ENCODE measurements at regions not wholly inside any gene's neighbourhood (a gene's known extent, or its start where the extent isn't known, plus 50 kb on each side); places are given as distances from the start of the nearest gene placed in this dataset.

DNA sequence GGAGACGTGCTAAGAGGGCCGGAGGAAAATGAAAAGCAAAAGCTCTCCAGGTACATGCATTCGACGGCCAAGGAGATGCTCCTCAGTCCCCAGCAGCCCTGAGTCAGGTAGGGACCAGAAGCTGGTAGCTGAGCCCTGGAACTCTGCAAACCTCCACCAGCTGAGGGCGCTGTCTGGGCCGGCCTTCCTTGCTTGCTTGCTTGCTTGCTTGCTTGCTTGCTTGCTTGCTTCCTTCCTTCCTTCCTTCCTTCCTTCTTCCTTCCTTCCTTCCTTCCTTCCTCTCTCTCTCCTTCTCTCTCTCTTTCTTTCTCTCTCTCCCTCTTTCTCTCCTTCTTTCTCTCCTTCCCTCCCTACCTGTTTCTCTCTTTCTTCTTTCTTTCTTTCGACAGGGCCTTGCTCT lies 94.6 kb upstream of the RASGRF1 start:
- DNase-seq: no peak

DNA sequence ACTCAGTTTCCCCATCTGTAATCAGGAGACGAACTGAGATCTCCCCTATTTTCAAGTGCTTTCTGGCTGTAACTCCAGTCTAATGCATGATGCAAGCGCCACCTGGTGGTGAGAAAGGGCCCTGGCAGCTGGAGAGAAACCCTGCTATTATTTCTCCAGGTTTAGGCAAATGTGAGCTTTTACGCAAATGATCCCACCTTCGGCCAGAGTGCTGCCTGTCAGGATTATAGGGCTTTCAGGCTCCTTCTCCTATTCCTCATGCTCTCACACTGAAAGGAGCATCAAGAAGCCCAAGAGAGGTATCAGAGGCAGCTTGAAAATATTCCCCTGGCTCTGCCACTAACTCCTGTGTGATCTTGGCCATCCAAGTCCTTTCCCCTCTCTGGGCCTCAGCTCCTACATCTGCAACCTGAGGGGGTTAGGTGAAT lies 93.9 kb upstream of the RASGRF1 start:
- no peak for DNase-seq

DNA sequence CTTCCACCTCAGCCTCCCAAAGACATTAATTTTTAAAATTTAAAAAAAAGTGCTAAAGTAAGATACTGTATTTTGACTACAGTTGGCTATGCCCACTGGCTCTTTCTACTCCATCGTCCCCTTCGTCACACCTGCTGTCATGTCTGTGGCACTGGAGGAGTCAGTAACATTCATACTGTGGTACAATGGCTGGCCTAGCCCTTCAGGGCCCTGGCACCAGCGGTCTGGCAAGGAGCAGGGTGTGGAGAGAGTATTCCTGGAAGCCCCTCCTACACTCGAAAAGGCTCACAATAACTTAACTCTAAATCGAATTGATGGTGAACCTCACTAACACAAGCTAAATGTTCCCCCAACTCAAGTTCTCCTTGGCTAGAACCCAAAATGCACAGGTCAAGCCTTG lies 89.7 kb upstream of the RASGRF1 start:
- DNase-seq: no peak

DNA sequence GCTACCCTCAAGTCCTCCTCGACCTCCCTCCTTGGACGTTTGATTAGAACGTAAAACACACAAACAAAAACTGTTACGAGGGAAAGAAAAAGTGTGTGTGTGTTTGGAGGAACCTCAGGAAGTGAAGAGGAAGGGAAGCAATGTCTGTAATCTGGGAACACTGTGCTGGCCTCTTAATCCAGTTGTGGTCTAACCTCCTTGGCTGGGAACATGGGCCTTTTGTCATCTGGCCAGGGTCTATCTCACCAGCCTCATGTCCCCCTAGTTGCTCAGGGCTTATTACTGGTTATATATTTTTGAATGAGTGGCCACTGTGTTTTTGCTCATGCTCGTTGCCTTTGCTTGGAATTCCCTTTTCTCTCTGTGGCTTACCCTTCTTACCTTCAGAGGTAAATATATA lies 89.0 kb upstream of the RASGRF1 start:
- DNase-seq: no peak

DNA sequence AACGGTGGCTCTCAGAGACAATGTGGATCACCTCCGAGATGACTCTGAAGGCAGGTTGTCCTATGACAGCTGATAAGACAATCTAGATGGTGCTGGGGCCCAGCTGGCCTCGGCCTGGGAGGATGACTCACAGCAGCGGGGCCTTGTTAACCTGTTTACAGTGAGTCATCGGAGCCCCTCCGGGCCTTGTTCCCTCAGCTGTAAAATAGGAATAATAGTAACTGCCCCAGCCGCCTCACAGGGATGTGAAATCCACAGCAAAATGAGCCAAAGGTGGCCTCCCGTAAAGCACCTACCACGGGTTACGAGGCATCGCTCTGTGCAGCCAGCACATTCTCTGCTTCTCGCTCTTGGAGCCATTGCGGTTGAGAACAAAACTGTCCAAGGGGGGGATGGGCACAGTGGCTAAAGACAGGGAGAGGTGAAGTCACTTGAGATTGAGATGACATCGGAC lies 88.6 kb upstream of the RASGRF1 start:
- no peak for DNase-seq

DNA sequence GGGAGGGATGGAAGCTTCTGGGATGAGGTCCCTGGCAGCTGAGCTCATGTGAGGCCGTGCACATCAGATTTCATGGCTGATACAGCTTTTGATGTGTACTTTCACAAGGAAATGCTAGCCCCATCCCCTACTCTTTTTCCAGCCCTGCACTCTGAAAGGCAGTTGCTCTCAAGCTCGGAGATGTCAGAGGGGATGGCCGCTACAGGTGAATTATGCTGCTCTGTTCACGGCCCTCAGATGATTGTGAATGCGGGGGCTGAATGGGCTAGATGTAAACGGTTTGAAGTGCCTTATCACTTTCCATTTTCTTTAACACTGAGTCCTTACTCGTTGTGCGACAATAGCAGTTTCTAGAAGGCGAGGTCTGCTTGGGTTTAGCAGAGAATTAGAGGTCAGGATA lies 88.0 kb upstream of the RASGRF1 start:
- DNase-seq: no peak

DNA sequence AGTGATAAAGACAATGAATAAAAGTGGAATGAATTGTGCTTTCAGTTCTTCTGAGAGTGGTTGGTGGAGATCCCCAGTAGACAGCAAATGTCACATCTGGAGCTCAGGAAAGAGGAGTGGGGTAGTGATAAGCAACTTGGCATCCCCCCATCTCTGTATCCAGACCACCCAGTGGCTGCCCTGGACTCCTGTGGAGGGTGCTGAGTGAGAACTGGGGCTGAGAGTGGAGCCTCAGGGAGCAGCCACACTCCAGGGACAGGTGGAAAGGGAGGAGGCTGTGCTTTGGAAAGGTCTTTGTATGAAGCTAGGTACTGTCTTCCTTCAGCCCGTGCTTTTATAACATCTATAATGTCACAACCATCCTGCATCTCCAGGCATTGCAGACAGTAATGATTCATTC lies 85.6 kb upstream of the RASGRF1 start:
- no peak for DNase-seq

DNA sequence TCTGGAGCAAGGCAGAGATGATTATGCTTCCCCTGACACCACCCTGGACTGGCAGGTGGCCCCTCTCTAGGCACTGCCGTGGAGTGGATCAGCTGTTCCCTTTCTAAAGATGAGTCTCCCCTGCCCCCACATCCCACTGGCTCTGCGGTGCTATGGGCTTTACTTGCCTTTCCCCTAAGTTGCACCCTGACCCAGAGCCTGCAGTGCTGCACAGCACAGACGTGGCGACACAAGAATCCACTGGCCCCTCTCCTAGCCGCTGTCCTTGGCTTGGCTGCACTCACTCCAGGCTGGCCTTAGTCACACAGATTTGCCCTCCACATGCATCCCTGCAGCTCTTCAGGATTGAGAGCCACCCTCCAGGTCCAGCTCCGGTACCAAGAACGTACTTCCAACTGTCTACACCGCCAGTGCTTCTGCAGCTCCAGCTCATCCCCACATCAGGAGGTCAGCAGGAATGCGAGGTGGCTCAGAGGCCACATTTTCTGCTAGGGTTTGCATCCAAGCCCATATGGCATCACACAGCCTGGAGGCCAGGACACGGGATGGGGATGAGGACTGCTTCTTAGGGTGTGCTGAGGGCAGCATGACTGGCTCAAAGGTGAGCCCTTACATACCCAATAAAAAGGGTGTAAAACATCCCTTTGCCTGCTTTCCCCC lies 82.4 kb upstream of the RASGRF1 start:
- DNase-seq: no peak

DNA sequence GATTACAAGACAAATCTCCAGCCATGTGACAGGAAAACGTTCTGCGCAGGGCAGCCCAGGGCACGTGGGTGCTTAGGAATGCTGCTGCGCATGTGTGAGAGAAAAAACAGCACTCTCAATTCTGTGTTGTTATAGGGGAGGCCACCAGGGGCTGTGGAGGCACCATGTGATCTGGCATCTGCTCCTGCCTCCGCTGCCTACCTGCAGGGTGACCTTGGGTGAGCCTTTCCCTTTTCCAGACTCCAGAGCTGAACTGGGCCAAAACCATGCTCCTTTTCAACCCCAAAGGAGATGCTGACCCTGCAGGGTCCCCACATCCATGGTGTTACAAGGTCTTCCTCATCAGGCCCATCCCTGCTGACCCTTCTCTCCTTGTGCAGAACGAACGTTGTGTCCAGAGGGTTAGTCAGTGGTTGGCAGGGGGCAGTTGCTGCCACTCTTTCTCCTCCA lies 81.5 kb upstream of the RASGRF1 start:
- no peak for DNase-seq

DNA sequence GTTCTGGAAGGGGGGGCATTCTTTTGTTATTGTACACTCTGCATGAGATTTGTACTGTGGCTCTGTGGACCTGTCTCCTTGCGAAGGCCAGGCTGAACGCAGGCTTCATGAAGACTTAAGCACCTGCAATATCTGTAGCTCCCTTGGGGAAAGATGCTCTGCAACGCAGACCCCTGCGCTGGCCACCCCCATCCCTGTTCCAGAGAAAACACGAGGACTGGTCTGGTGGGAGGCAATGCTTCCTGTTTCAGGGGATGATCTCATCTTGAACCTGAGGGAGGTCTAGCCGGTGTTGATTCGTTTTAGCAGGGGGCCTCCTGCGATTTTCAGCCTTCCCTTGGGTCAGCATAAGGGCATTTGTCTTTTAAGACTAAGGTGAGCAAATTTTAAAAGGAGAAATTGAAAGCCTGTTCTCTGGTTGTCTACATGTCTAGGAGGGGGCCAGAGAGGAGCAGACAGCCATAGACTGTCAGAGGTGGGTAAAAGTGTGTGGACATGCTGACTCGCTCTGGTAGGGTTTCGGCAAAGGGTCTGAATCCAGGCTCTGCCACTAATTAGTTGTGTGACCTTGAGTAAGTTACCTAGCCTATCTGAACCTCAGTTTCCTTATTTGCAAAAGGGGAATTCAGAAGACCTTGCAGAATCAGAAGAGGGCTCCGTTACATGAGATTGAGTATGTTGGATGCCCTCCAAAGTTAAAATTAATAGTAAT lies 80.9 kb upstream of the RASGRF1 start:
- DNase-seq: no peak

DNA sequence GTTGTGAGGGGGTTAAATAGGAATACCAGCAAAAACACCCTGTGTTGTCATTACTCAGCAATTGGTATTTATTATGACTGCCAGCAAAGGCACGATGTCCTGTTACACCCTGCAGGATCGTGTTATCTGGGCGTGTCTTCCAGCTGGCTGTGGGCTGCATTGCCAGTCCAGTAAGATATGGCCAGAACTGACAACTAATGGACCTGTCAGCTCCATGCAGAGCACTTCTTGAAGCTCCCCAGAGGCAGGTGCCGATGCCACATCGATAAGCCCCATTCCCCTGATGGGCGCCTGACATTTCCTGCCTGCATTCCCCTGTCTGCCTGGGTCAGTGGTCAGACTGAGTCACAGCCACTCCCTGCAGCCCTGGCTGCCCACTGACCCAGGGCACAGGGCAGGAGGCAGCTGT lies 79.7 kb upstream of the RASGRF1 start:
- no peak for DNase-seq

DNA sequence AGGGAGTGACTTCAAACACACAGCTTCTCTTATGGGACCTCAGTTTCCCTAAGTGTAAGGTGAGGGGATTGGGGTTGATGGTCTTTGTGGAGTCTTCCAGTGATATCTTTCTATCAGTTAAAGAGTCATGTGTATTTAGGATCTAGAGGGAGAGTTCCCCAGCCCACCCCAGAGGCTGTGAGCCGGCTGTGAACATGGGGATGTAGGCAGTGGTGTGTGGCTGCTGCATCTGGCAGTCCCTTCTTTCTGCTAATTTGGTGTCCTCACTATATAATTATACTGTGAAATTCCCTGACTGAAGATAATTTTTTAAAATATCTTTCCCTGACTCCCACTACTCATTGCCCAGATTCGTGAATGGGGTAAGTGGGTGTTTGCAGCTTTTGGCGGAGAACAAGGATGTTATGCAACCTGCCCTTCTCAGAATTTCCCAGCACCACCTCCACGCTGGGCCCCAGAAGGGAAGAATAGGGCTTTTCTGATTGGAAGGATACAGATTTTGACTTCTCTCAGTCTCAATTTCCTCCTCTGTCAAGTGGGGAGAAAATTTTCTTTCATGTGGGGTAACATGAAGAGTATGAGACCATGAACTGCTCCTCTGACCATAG lies 79.0 kb upstream of the RASGRF1 start:
- no peak for DNase-seq

DNA sequence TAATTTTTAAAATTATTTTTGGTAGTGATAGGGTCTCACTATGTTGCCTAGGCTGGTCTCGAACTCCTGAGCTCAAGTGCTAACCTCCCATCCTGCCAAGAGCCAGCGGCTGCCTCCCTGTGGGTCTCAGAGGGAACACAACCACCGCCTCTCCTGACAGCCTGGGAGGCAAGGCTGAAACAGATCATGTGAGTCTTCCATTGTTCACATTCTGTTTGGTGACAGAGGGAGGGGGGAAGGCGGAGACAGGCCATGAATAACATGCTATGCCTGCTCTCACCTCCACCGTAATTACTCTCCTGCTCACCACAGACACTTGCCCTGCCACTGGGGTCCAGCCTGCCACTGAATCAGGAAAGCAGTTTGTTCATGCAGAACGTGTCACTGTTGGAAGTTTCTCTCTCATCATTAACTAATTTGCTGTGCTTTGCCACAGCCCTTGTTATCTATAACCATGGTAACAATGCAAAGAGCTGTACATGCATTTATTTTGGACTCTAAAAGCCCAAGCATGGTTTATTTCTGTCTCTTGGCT lies 78.4 kb upstream of the RASGRF1 start:
- peak; percentile 46 for DNase-seq

DNA sequence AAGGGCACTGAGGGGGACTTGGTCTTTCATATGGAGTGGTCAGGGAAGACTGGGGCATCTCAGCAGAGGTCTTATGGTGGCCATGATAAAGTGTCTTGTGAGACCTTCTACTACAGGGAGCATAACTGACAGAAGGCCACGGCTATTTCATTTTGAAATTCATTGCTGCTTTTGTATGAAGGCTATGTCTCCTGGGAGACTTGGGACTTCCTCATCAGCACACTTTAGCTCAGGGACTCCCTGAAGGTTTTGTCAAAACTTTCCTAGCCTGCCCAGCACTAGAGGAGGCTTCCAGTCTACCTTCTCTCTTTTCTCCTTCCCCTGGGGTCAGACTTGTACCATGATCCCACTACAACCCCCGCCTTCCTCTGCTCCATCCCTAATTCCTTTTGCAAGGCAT lies 77.2 kb upstream of the RASGRF1 start:
- DNase-seq: no peak

DNA sequence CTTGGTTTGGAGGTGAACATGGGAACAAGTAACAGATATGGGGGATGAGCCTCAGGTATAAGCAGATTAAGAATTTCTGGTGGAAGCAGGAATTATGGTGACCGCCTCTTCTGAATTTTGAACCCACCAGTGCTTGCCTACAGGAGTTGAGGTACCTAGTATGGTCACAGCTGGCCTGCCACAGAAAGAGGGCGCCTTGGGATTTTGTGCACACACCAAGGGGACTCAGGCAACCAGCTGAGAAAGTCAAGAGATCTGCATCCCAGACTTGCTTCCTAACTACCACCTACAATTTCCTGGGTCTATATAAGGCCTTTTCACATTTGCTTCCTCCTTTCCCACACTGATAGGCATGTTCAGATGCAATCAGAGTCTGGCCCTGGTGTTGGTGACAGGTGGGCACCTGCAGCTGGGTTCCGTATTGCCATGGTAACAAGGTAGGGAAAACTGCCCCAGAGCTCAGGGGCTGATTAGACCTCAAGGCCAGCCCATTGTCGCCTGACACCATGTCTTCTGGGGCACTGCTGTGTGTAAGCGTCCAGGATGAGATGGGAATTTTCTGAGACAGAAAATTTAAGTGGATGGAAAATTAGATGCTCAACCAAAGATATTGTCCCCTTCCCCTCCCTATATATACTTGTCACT lies 75.9 kb upstream of the RASGRF1 start:
- DNase-seq: no peak

DNA sequence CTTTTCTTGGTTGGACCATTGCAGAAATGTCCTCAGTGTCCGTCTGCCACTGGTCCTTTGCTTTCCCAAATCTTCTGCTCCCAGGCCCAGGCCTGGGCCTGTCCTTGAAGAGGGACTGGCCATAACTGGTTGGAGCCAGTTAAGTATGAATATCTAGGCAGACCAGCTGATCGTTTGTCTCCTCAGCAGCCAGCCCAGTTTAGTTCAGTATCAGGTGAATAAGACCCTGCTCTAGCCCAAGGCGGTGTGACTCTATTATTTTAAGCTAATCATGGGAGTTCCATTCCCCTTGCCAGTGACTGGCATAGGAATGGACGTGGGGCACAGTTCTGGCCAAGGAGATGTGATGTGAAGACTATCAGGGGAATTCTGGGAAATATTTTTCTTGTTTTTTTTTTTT lies 73.9 kb upstream of the RASGRF1 start:
- no peak for DNase-seq

DNA sequence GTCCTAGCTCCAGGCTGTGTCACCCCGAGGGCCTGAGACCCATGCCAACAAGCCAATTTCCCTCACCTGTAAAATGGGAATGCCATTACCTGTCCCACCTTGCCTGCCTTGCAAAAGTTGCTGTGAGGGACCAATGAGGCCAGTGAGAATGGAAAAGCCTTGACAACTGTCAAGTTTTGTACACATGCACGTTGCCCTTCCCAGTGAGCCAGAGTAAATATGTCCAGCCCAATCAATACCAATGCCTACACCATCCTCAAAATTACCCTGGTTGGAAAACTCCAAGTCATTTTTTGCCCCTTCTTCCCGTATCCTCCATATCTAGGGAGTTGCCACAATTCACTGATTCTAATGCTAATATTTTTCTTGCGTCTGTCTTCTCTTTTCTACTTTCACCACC lies 73.5 kb upstream of the RASGRF1 start:
- no peak for DNase-seq

DNA sequence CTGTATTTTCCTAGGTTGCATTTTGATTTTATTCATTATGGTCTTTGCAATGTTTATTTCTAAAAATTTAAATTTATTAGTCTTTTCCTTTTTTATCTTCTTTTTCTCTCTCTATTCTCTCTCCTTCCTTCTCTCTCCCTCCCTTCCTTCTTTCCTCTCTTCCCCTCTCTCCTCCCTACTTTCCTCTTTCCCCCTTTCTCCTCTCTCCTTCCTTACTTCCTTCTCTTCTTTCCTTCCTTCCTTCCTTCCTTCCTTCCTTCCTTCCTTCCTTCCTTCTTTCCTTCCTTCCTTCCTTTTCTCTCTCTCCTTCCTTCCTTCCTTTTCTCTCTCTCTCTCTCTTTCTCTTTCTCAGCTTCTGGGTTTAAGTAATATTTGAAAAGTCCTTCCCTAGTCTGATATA lies 72.8 kb upstream of the RASGRF1 start:
- no peak for DNase-seq

DNA sequence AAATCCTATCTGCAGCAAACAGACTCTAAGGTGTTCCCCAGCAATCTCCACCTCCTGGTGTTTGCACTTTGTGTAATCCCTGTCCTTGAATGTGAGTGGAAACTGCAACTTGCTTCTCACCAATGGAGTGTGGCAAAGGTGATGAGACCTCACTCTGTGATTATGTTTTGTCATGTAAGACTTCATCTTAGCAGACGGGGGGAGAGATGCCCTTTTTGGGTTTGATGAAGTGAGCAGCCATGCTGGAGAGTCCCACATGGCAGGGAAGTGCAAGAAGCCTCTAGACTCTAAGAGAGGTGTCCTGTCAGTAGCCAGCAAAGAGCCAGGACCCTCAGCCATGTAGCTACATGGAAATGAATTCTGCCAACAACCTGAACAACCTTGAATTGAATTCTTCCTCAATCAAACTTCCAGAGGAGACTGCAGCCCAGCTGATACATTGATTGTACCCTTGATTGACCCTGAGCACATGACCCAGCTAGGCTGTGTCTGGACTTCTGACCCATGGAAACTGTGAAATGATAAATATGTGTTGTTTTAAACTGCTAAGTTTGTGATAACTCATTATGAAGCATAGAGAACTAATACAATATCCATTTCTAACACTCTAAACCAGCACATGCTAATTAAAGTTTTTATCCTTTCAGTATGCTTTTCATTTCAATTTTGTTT lies 71.4 kb upstream of the RASGRF1 start:
- no peak for DNase-seq

DNA sequence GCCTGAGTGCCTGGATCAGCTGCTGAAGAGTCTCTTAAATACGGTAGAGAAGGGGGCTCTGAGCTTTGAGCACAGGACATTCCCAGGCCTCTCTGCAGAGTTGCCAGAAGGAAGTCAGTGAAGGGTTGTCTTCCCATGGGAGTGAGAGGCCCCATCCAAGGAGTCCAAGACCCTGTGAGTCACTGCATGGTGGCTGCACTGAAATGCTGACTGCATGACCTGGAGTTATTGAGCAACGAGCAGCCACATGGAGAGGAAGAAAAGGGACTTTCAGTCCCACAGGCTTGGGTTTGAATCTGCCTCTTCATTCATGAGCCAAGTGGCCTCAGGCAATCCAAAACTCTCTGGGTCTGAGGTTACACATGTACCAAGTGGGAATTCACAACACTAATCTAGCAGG lies 69.6 kb upstream of the RASGRF1 start:
- DNase-seq: no peak

DNA sequence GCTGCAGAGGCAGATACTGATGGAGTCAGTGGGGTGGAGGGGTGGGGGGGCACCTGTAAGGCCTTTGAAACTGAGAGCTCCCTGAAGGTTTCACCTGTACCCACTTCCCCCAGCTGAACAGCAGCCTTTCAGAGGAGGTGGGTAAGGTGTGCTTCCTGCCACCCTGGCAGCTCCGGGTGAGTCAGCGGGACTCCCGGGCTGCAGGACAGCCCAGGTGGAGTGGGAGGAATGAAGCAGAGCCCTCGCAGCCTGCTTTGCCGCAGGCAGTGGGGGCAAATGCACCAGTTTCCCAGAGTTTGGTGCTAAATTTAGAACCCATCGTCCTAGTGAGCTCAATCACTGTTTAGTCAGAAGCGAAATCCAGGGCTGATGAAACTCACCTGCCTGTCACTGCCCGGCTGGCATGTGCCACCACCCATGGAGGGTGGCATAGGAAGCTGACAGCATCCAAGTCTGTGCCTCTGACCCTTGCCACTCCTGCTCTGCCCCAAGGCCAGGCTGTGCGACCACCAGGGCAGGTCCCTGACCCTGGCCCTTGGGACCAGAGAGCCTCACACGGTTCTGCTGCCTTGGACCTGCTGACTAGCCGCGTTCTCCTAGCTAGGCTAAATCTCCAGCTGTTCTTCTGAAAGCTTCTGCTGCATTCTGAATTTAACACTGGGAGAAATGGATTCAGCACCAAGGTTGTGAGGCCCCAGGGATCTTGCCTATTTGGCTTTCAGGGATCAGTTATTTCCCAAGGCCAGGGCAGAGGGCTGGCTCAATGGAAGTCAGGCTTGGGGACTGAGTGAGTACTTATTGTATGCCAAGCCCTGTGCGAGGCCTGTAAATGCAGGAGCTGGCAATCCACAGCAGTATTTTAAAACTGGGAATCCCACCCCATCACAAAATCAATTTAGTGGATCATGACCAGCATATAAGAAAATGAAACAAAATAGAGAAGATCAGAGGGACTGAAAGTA lies 67.3 kb upstream of the RASGRF1 start:
- DNase-seq: no peak
